Thoracic aorta (tissue), 2 donors: ENCODE measurements at regions not wholly inside any gene's neighbourhood (a gene's known extent, or its start where the extent isn't known, plus 50 kb on each side); places are given as distances from the start of the nearest gene placed in this dataset.

Experiments used
- ATAC-seq: fragments of 150-250 bp; one replicate; pipeline ENCODE4 v1.8.0; 2017; ENCODE audit warnings: low read depth; ENCODE audit not compliant: insufficient number of reproducible peaks, low FRiP score
- DNase-seq: peaks from one replicate; pipeline ENCODE4 v3.0.0-alpha.2; 2020; ENCODE audit warnings: low spot score
- H3K27ac ChIP-seq, 2 donors: fragments of 200-600 bp; sonication (generic); 1 replicate in 1 of 2; 2 replicates in 1 of 2; pipeline ENCODE4 v1.5.1; 2016; ENCODE audit warnings: mild to moderate bottlenecking in 2 of 2, moderate library complexity in 2 of 2
- H3K27me3 ChIP-seq: fragments of 200-600 bp; sonication (generic); replicated peaks from 2 replicates; pipeline ENCODE4 v1.6.0; 2016; ENCODE audit warnings: mild to moderate bottlenecking; ENCODE audit not compliant: insufficient read depth
- H3K36me3 ChIP-seq: fragments of 200-600 bp; sonication (generic); one replicate; pipeline ENCODE4 v1.5.1; 2016
- H3K4me1 ChIP-seq, 2 donors: fragments of 200-600 bp; sonication (generic); 1 replicate in 1 of 2; 2 replicates in 1 of 2; pipeline versions ENCODE4 v1.5.1 to v1.6.0; 2016; ENCODE audit warnings: low read depth in 2 of 2, mild to moderate bottlenecking in 1 of 2; ENCODE audit not compliant: control insufficient read depth in 1 of 2
- H3K4me3 ChIP-seq: fragments of 200-600 bp; sonication (generic); 2 replicates; pipeline ENCODE4 v1.5.1; 2016; ENCODE audit warnings: mild to moderate bottlenecking
- H3K9me3 ChIP-seq: fragments of 200-600 bp; sonication (generic); 2 replicates; pipeline ENCODE4 v1.5.1; 2016
- TF ChIP-seq, protein P1 (sequence below): fragments of 200-600 bp; sonication (generic); IDR thresholded peaks from one replicate; pipeline ENCODE4 v1.5.1; 2019; ENCODE audit warnings: antibody characterized with exemption

DNA sequence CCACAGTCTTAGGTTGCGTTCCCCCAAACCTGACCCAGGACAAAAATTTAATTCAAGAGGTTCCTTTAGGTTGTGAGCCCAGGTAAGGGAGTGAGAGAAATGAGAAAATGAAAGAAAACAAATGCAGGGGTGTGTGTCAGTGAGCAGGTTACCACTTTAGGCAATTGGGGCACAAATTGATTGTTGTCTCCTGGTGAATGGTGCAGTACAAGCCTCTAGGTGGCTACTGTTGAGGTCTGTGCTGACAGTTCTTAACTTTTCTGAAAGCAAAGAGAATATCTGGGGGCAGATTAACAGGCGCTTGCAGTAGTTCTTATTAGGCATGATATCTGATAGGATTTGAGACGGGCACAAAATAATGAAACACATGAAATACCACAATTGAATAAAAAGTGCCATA lies 894.6 kb downstream of the FAM181B start:
- DNase-seq: no peak
- Histone ChIP-seq H3K4me3 (no peak overlapping the region), H3K36me3 (no peaks in the 10 kb centered on the region), H3K9me3 (no peaks in the 10 kb centered on the region), H3K27me3 (no peaks in the 10 kb centered on the region), H3K27ac (no peak overlapping the region), H3K4me1 (peaks cover 8 to 10% of the 10 kb centered on the region in 2 donors)
- ATAC-seq: no peak
- TF ChIP-seq, protein P1, sequence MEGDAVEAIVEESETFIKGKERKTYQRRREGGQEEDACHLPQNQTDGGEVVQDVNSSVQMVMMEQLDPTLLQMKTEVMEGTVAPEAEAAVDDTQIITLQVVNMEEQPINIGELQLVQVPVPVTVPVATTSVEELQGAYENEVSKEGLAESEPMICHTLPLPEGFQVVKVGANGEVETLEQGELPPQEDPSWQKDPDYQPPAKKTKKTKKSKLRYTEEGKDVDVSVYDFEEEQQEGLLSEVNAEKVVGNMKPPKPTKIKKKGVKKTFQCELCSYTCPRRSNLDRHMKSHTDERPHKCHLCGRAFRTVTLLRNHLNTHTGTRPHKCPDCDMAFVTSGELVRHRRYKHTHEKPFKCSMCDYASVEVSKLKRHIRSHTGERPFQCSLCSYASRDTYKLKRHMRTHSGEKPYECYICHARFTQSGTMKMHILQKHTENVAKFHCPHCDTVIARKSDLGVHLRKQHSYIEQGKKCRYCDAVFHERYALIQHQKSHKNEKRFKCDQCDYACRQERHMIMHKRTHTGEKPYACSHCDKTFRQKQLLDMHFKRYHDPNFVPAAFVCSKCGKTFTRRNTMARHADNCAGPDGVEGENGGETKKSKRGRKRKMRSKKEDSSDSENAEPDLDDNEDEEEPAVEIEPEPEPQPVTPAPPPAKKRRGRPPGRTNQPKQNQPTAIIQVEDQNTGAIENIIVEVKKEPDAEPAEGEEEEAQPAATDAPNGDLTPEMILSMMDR: no peak

DNA sequence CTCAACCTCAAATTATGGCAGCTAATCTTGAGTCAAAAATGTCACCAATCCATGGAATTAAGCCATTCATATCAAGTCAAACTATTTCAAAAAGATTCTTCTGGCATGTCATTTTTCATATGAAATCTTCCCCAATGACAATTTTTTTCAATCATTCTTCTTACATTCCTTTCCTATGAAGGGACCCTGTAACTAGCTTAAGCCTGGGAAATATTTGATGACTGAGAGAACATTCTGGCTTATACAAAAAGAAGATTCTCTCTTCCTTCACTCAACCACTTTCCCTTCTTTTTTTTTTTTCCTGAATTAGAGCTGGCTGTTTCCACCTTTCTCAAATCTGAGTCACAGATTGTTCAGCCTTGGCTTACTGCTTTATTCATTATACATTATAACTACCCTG lies 903.7 kb downstream of the FAM181B start:
- Histone ChIP-seq H3K27me3 (no peaks in the 10 kb centered on the region), H3K4me1 (no peaks in the 10 kb centered on the region), H3K9me3 (no peaks in the 10 kb centered on the region), H3K4me3 (no peak overlapping the region), H3K27ac (no peak overlapping the region), H3K36me3 (no peaks in the 10 kb centered on the region)
- no peak for DNase-seq
- TF ChIP-seq, protein P1: no peak
- no peak for ATAC-seq

DNA sequence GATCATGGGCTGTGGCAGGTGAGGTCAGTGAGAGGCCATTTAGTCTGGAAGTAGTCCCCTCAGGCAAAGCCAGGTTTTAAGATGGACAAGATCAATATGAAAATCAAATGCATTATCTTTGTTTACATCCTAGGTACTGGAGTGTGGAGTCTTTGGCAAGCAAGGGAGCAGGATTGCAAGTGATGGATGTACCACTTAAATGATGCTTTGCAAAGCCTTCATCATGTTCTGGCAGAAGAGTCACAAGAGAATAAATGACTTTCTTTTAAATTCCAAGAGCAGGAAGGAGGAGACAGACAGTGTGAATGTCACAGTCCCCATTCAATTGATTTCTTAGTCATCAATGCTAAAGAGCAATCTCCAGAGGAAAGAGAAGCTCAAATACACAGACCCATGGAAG lies 908.3 kb downstream of the FAM181B start:
- Histone ChIP-seq H3K27ac (no peak overlapping the region), H3K36me3 (no peaks in the 10 kb centered on the region), H3K9me3 (no peaks in the 10 kb centered on the region), H3K4me1 (no peaks in the 10 kb centered on the region), H3K27me3 (no peaks in the 10 kb centered on the region), H3K4me3 (no peak overlapping the region)
- ATAC-seq: no peak
- DNase-seq: no peak
- TF ChIP-seq, protein P1: no peak

DNA sequence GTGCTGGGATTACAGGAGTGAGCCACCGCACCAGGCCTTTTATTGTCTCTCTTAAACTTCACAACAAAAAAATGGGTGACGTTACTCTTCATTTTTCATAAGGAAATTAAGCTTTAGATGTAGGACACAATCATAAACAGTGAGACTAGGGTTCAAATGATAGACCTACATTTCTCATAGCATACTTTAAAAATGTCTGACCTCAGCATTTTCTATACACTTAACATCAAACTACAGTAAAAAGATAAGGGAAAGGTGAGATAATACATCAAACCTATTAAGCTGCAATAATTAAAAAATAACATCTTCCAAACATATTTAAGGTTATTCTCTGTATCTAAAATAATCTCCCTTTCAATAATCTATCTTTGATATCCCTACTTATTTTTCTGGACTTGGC lies 914.2 kb downstream of the FAM181B start:
- Histone ChIP-seq H3K27ac (no peak overlapping the region), H3K36me3 (no peaks in the 10 kb centered on the region), H3K4me3 (no peak overlapping the region), H3K9me3 (no peaks in the 10 kb centered on the region), H3K4me1 (no peaks in the 10 kb centered on the region), H3K27me3 (no peaks in the 10 kb centered on the region)
- no peak for ATAC-seq
- DNase-seq: no peak
- TF ChIP-seq, protein P1: no peak

DNA sequence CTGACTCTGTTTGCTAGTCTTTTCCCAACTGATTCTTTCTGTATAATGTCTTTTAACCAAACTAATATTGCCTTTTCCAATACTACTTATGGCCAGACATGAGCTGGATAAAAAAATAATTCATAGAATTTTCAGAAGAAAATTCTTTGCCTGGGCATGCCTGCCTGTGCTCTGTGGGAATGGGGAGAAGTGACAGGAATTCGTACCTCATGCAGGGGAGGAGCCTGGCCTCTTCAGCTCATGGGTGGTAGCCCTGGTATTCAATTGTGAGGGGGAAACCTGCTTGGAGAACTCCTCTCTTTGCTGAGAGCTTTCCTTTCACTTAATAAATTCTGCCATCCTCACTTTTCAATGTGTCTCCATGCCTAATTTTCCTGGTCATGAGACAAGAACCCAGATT lies 928.8 kb downstream of the FAM181B start:
- DNase-seq: no peak
- Histone ChIP-seq H3K36me3 (no peaks in the 10 kb centered on the region), H3K27me3 (no peaks in the 10 kb centered on the region), H3K27ac (no peak overlapping the region), H3K4me3 (no peak overlapping the region), H3K9me3 (no peaks in the 10 kb centered on the region), H3K4me1 (no peaks in the 10 kb centered on the region)
- TF ChIP-seq, protein P1: no peak
- ATAC-seq: no peak
